T-helper 2 cell treated with Interferon-gamma antibody and Interleukin-4, amounts not matched to agents 5 μg/mL and 100 μg/mL, for 36 hours (primary cell): ENCODE measurements at regions not wholly inside any gene's neighbourhood (a gene's known extent, or its start where the extent isn't known, plus 50 kb on each side); places are given as distances from the start of the nearest gene placed in this dataset.

ENCODE experiments used
- DNase-seq: peaks from one replicate; pipeline ENCODE4 v3.0.0; 2021; ENCODE audit warnings: low spot score
- H3K27ac Mint-ChIP-seq: one replicate; pipeline ENCODE4 v1.8.0; 2021; ENCODE audit warnings: mild to moderate bottlenecking, mixed read lengths
- H3K27me3 Mint-ChIP-seq: one replicate; pipeline ENCODE4 v1.8.0; 2021; ENCODE audit warnings: low read depth, mixed read lengths
- H3K36me3 Mint-ChIP-seq: one replicate; pipeline ENCODE4 v1.8.0; 2021; ENCODE audit warnings: low read depth, mixed read lengths
- H3K4me1 Mint-ChIP-seq: one replicate; pipeline ENCODE4 v1.8.0; 2021; ENCODE audit warnings: low read depth, mixed read lengths
- H3K4me3 Mint-ChIP-seq: one replicate; pipeline ENCODE4 v1.8.0; 2022; ENCODE audit warnings: mild to moderate bottlenecking, moderate library complexity, mixed read lengths
- H3K9me3 Mint-ChIP-seq: one replicate; pipeline ENCODE4 v1.8.0; 2021; ENCODE audit warnings: mixed read lengths

- Mint-ChIP-seq H3K4me3 (no peak overlapping the region), H3K9me3 (no peaks in the 10 kb centered on the region), H3K36me3 (no peaks in the 10 kb centered on the region), H3K27me3 (no peaks in the 10 kb centered on the region), H3K27ac (no peak overlapping the region), H3K4me1 (no peaks in the 10 kb centered on the region)
- DNase-seq = no peak
Measured at GRCh38 chr4:36737691-36738090, 456.3 kb downstream of the DTHD1 start.

GRCh38 chr4:36740796-36741310, 459.4 kb downstream of the DTHD1 start:
- Mint-ChIP-seq H3K36me3 (no peaks in the 10 kb centered on the region), H3K27ac (no peak overlapping the region), H3K4me1 (no peaks in the 10 kb centered on the region), H3K27me3 (no peaks in the 10 kb centered on the region), H3K4me3 (no peak overlapping the region), H3K9me3 (no peaks in the 10 kb centered on the region)
- no peak for DNase-seq

- no peak for DNase-seq
- Mint-ChIP-seq H3K27ac (no peak overlapping the region), H3K4me1 (no peaks in the 10 kb centered on the region), H3K36me3 (no peaks in the 10 kb centered on the region), H3K9me3 (no peaks in the 10 kb centered on the region), H3K4me3 (no peak overlapping the region), H3K27me3 (no peaks in the 10 kb centered on the region)
Measured at GRCh38 chr4:36747277-36748129, 466.1 kb downstream of the DTHD1 start.

GRCh38 chr4:36753048-36753447, 471.6 kb downstream of the DTHD1 start:
- H3K4me3 Mint-ChIP-seq = no peak overlapping the region
- no peak for DNase-seq
- no peak overlapping the region for H3K27ac Mint-ChIP-seq
- no peaks in the 10 kb centered on the region for H3K27me3 Mint-ChIP-seq
- no peaks in the 10 kb centered on the region for H3K36me3 Mint-ChIP-seq
- no peaks in the 10 kb centered on the region for H3K9me3 Mint-ChIP-seq
- H3K4me1 Mint-ChIP-seq = no peaks in the 10 kb centered on the region

- H3K27ac Mint-ChIP-seq = no peak overlapping the region
Measured at GRCh38 chr4:36757580-36758311, 476.3 kb downstream of the DTHD1 start.

GRCh38 chr4:36758312-36759178, 477.1 kb downstream of the DTHD1 start:
- Mint-ChIP-seq H3K27ac (no peak overlapping the region), H3K9me3 (no peaks in the 10 kb centered on the region), H3K4me3 (no peak overlapping the region), H3K27me3 (no peaks in the 10 kb centered on the region), H3K4me1 (no peaks in the 10 kb centered on the region), H3K36me3 (no peaks in the 10 kb centered on the region)
- no peak for DNase-seq

More at GRCh38 chr4:36757580-36758311, 476.3 kb downstream of the DTHD1 start:
- H3K4me1 Mint-ChIP-seq = no peaks in the 10 kb centered on the region
- no peak for DNase-seq
- no peak overlapping the region for H3K4me3 Mint-ChIP-seq
- no peaks in the 10 kb centered on the region for H3K9me3 Mint-ChIP-seq
- H3K27me3 Mint-ChIP-seq = no peaks in the 10 kb centered on the region
- H3K36me3 Mint-ChIP-seq = no peaks in the 10 kb centered on the region

GRCh38 chr4:36761607-36762006, 480.2 kb downstream of the DTHD1 start:
- H3K9me3 Mint-ChIP-seq = no peaks in the 10 kb centered on the region
- DNase-seq = no peak
- no peaks in the 10 kb centered on the region for H3K36me3 Mint-ChIP-seq
- H3K4me1 Mint-ChIP-seq = no peaks in the 10 kb centered on the region
- peaks cover 3% of the 10 kb centered on the region for H3K27me3 Mint-ChIP-seq
- no peak overlapping the region for H3K4me3 Mint-ChIP-seq
- H3K27ac Mint-ChIP-seq = no peak overlapping the region

GRCh38 chr4:36763814-36764213, 480.7 kb upstream of the NWD2 start:
- no peak for DNase-seq
- Mint-ChIP-seq H3K4me1 (no peaks in the 10 kb centered on the region), H3K4me3 (no peak overlapping the region), H3K9me3 (no peaks in the 10 kb centered on the region), H3K27me3 (peaks cover 3% of the 10 kb centered on the region), H3K36me3 (no peaks in the 10 kb centered on the region), H3K27ac (no peak overlapping the region)

- DNase-seq = no peak
- Mint-ChIP-seq H3K9me3 (no peaks in the 10 kb centered on the region), H3K4me1 (peaks cover 4% of the 10 kb centered on the region), H3K27me3 (peaks cover 3% of the 10 kb centered on the region), H3K36me3 (no peaks in the 10 kb centered on the region), H3K27ac (no peak overlapping the region), H3K4me3 (no peak overlapping the region)
Measured at GRCh38 chr4:36767596-36767995, 476.9 kb upstream of the NWD2 start.

GRCh38 chr4:36771411-36772153, 473.0 kb upstream of the NWD2 start:
- no peak overlapping the region for H3K4me3 Mint-ChIP-seq
- no peak overlapping the region for H3K27ac Mint-ChIP-seq
- no peak for DNase-seq
- peaks cover 4% of the 10 kb centered on the region for H3K4me1 Mint-ChIP-seq
- no peaks in the 10 kb centered on the region for H3K9me3 Mint-ChIP-seq
- no peaks in the 10 kb centered on the region for H3K27me3 Mint-ChIP-seq
- H3K36me3 Mint-ChIP-seq = no peaks in the 10 kb centered on the region

GRCh38 chr4:36772154-36772516, 472.4 kb upstream of the NWD2 start:
- H3K36me3 Mint-ChIP-seq = no peaks in the 10 kb centered on the region
- H3K4me1 Mint-ChIP-seq = peaks cover 4% of the 10 kb centered on the region
- no peak overlapping the region for H3K27ac Mint-ChIP-seq
- no peaks in the 10 kb centered on the region for H3K9me3 Mint-ChIP-seq
- no peak for DNase-seq
- no peaks in the 10 kb centered on the region for H3K27me3 Mint-ChIP-seq
- no peak overlapping the region for H3K4me3 Mint-ChIP-seq

- Mint-ChIP-seq H3K4me3 (no peak overlapping the region), H3K27me3 (no peaks in the 10 kb centered on the region), H3K4me1 (peaks cover 4% of the 10 kb centered on the region), H3K9me3 (no peaks in the 10 kb centered on the region), H3K36me3 (no peaks in the 10 kb centered on the region), H3K27ac (no peak overlapping the region)
- DNase-seq = no peak
Measured at GRCh38 chr4:36773467-36773866, 471.1 kb upstream of the NWD2 start.

- H3K27ac Mint-ChIP-seq = no peak overlapping the region
Measured at GRCh38 chr4:36775544-36775943, 469.0 kb upstream of the NWD2 start.

More at GRCh38 chr4:36775544-36775943, 469.0 kb upstream of the NWD2 start:
- Mint-ChIP-seq H3K27me3 (no peaks in the 10 kb centered on the region), H3K4me3 (no peak overlapping the region), H3K9me3 (no peaks in the 10 kb centered on the region), H3K36me3 (no peaks in the 10 kb centered on the region), H3K4me1 (peaks cover 4% of the 10 kb centered on the region)
- no peak for DNase-seq
